ENCODE measurements at regions not wholly inside any gene's neighbourhood (a gene's known extent, or its start where the extent isn't known, plus 50 kb on each side); places are given as distances from the start of the nearest gene placed in this dataset.

DNA sequence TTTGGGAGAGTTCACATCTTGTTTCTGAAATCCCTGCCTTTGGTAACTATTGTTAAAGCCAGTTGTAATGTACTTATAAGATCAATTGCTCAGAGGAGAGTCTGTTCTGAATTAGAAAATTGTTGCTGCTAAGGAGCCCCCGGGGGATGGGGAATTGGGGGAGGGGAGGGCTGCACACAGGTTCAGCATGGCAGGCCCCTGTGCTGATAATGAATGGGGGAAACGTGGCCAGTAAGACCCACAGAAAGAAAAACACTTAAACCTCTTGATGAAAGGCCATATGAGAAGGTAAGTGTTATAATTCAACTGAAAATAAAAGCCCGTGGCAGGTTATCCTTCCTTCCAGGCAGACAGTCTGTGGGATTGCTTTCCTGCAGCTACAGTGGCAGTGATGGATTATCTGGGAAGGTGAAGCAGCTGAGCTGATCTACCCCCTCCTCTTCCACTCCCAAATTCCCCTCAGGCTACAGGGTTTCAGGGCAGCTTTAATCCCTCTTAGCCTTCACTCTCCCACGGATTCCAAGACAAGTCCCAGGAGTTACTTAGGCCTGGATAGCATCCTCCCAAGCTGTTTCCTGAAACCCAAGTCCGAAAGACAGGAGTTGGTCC is 398.8 kb downstream of the TBX15 start:
- Histone ChIP-seq H3K9me3 (ENCODE audit: insufficient read depth, low read depth, low read length) (peaks cover 3% of the 10 kb centered on the region), H3K27ac (ENCODE audit: low read depth, low read length) (no peak overlapping the region), H3K4me2 (ENCODE audit: low read length) (no peak overlapping the region), H3K4me1 (ENCODE audit: insufficient read depth, low read length) (no peaks in the 10 kb centered on the region), H3K27me3 (ENCODE audit: insufficient read depth, low read length) (no peaks in the 10 kb centered on the region), H2AFZ (ENCODE audit: low read depth, low read length) (no peak overlapping the region), H3K4me3 (ENCODE audit: insufficient read depth, low read depth, low read length) (no peak overlapping the region), H4K20me1 (ENCODE audit: insufficient read depth, low read length) (no peaks in the 10 kb centered on the region), H3K9ac (ENCODE audit: low read length) (no peak overlapping the region), H3K79me2 (ENCODE audit: insufficient read depth, low read length) (no peaks in the 10 kb centered on the region), H3K36me3 (ENCODE audit: insufficient read depth, low read length) (no peaks in the 10 kb centered on the region)
- Mint-ChIP-seq H3K27ac (ENCODE audit: unreplicated experiment) (no peak overlapping the region), H3K4me3 (ENCODE audit: unreplicated experiment) (no peak overlapping the region), H3K9me3 (ENCODE audit: unreplicated experiment) (no peaks in the 10 kb centered on the region), H3K4me1 (ENCODE audit: low read depth, unreplicated experiment) (no peaks in the 10 kb centered on the region), H3K27me3 (ENCODE audit: low read depth, unreplicated experiment) (no peaks in the 10 kb centered on the region), H3K36me3 (ENCODE audit: low read depth, unreplicated experiment) (no peaks in the 10 kb centered on the region)
- FAIRE-seq: no peak
- DNase-seq (ENCODE audit: low read depth): no peak
- TF ChIP-seq CTCF (IDR thresholded peaks at IDR 0.05; ENCODE audit: insufficient read depth, low read depth, low read length) (no peak), EZH2 (IDR thresholded peaks at IDR 0.05; ENCODE audit: insufficient read depth, low read length) (no peak)

GRCh38 chr1:118588566-118588965 is 399.6 kb downstream of the TBX15 start:
- no peak for FAIRE-seq
- Histone ChIP-seq H2AFZ (ENCODE audit: low read depth, low read length) (no peak overlapping the region), H3K4me3 (ENCODE audit: insufficient read depth, low read depth, low read length) (no peak overlapping the region), H3K4me1 (ENCODE audit: insufficient read depth, low read length) (no peaks in the 10 kb centered on the region), H4K20me1 (ENCODE audit: insufficient read depth, low read length) (no peaks in the 10 kb centered on the region), H3K27me3 (ENCODE audit: insufficient read depth, low read length) (no peaks in the 10 kb centered on the region), H3K79me2 (ENCODE audit: insufficient read depth, low read length) (no peaks in the 10 kb centered on the region), H3K9me3 (ENCODE audit: insufficient read depth, low read depth, low read length) (peaks cover 3% of the 10 kb centered on the region), H3K4me2 (ENCODE audit: low read length) (no peak overlapping the region), H3K27ac (ENCODE audit: low read depth, low read length) (no peak overlapping the region), H3K9ac (ENCODE audit: low read length) (no peak overlapping the region), H3K36me3 (ENCODE audit: insufficient read depth, low read length) (no peaks in the 10 kb centered on the region)
- no peaks in the 10 kb centered on the region for H3K27me3 Mint-ChIP-seq (ENCODE audit: low read depth, unreplicated experiment)
- TF ChIP-seq EZH2 (IDR thresholded peaks at IDR 0.05; ENCODE audit: insufficient read depth, low read length): no peak
- no peak for TF ChIP-seq CTCF (IDR thresholded peaks at IDR 0.05; ENCODE audit: insufficient read depth, low read depth, low read length)
- no peaks in the 10 kb centered on the region for H3K36me3 Mint-ChIP-seq (ENCODE audit: low read depth, unreplicated experiment)
- H3K27ac Mint-ChIP-seq (ENCODE audit: unreplicated experiment): no peak overlapping the region
- no peaks in the 10 kb centered on the region for H3K9me3 Mint-ChIP-seq (ENCODE audit: unreplicated experiment)
- H3K4me1 Mint-ChIP-seq (ENCODE audit: low read depth, unreplicated experiment): no peaks in the 10 kb centered on the region
- H3K4me3 Mint-ChIP-seq (ENCODE audit: unreplicated experiment): no peak overlapping the region
- no peak for DNase-seq (ENCODE audit: low read depth)

DNA sequence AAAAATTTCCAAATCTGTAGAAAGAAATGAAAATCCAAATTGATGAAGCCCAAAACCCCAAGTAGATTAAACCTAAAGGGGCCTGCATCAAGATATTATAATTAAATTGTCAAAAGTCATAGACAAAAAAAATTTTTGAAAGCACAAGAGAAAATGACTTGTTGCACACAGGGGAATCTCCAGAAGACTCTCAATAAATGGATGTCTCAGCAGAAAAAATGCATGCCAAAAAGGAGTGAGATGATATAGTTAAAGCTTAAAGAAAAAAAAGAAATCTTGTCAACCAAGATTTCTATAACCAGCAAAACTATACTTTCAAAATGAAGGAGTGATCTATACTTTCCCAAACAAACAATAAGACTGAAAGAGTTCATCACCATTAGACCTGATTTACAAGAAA is 393.2 kb upstream of the SPAG17 start:
- H3K36me3 Mint-ChIP-seq (ENCODE audit: low read depth, unreplicated experiment): no peaks in the 10 kb centered on the region
- no peak overlapping the region for H3K4me2 ChIP-seq (ENCODE audit: low read length)
- H2AFZ ChIP-seq (ENCODE audit: low read depth, low read length): no peak overlapping the region
- no peaks in the 10 kb centered on the region for H3K79me2 ChIP-seq (ENCODE audit: insufficient read depth, low read length)
- H3K9me3 ChIP-seq (ENCODE audit: insufficient read depth, low read depth, low read length): peaks cover 3% of the 10 kb centered on the region
- FAIRE-seq (no peak), DNase-seq (ENCODE audit: low read depth) (no peak)
- H3K9ac ChIP-seq (ENCODE audit: low read length): no peak overlapping the region
- H3K4me3 ChIP-seq (ENCODE audit: insufficient read depth, low read depth, low read length): no peak overlapping the region
- H3K36me3 ChIP-seq (ENCODE audit: insufficient read depth, low read length): no peaks in the 10 kb centered on the region
- TF ChIP-seq CTCF (IDR thresholded peaks at IDR 0.05; ENCODE audit: insufficient read depth, low read depth, low read length) (no peak), EZH2 (IDR thresholded peaks at IDR 0.05; ENCODE audit: insufficient read depth, low read length) (no peak)
- no peaks in the 10 kb centered on the region for H3K4me1 ChIP-seq (ENCODE audit: insufficient read depth, low read length)
- H3K4me3 Mint-ChIP-seq (ENCODE audit: unreplicated experiment): no peak overlapping the region
- no peaks in the 10 kb centered on the region for H3K4me1 Mint-ChIP-seq (ENCODE audit: low read depth, unreplicated experiment)
- H3K27ac ChIP-seq (ENCODE audit: low read depth, low read length): no peak overlapping the region
- no peaks in the 10 kb centered on the region for H3K27me3 ChIP-seq (ENCODE audit: insufficient read depth, low read length)
- H3K9me3 Mint-ChIP-seq (ENCODE audit: unreplicated experiment): peaks cover 6% of the 10 kb centered on the region
- no peaks in the 10 kb centered on the region for H4K20me1 ChIP-seq (ENCODE audit: insufficient read depth, low read length)
- H3K27me3 Mint-ChIP-seq (ENCODE audit: low read depth, unreplicated experiment): no peaks in the 10 kb centered on the region
- no peak overlapping the region for H3K27ac Mint-ChIP-seq (ENCODE audit: unreplicated experiment)

Data from astrocyte (in vitro differentiated cells and primary cell).